H1 (cell line): ENCODE measurements at regions not wholly inside any gene's neighbourhood (a gene's known extent, or its start where the extent isn't known, plus 50 kb on each side); places are given as distances from the start of the nearest gene placed in this dataset.

Experiments
- EZH2 ChIP-seq: fragments of 200-600 bp; sonication (generic); IDR thresholded peaks from 2 replicates; pipeline ENCODE4 v1.7.1; 2012; ENCODE audit warnings: low read depth, mild to moderate bottlenecking, moderate library complexity, low read length, inconsistent platforms; ENCODE audit not compliant: severe bottlenecking
- GTF2F1 ChIP-seq: IDR thresholded peaks from 2 replicates; pipeline ENCODE4 v1.6.1; 2012; ENCODE audit warnings: low read depth, low read length, improper control_type of control experiment, borderline replicate concordance
- RFX5 ChIP-seq: IDR thresholded peaks from 2 replicates; pipeline ENCODE4 v1.6.1; 2011; ENCODE audit warnings: low read depth, low read length, improper control_type of control experiment, borderline replicate concordance
- RXRA ChIP-seq: IDR thresholded peaks from 2 replicates; pipeline ENCODE4 v1.6.1; 2011; ENCODE audit warnings: low read depth, mild to moderate bottlenecking, low read length, moderate library complexity; ENCODE audit not compliant: insufficient read depth
- SIN3A ChIP-seq, 2 experiments: IDR thresholded peaks in 1 of 2; conservative IDR thresholded peaks in 1 of 2; 2 replicates each; pipeline ENCODE4 v1.6.1; 2011 to 2012; ENCODE audit warnings: low read length in 2 of 2, improper control_type of control experiment in 1 of 2, low read depth in 1 of 2, mild to moderate bottlenecking in 1 of 2
- TEAD4 ChIP-seq: IDR thresholded peaks from 2 replicates; pipeline ENCODE4 v1.6.1; 2012; ENCODE audit warnings: low read depth, low read length, inconsistent platforms, mixed read lengths

GRCh38 chr2:200247494-200247893, 59.0 kb upstream of the SPATS2L start (continued):
- TF ChIP-seq SIN3A (conservative IDR thresholded peaks at IDR 0.05 in 1 of 2, IDR thresholded peaks at IDR 0.05 in 1 of 2; ENCODE audit: low read depth in 1 of 2, low read length in 2 of 2) (no peak), RXRA (no peak), EZH2 (no peak), RFX5 (no peak), GTF2F1 (no peak), TEAD4 (no peak)
